Caco-2 (cell line): ENCODE measurements at regions not wholly inside any gene's neighbourhood (a gene's known extent, or its start where the extent isn't known, plus 50 kb on each side); places are given as distances from the start of the nearest gene placed in this dataset.
"Not testable (repeated sequence)": the region's sequence is repeated elsewhere in the genome, so short reads cannot be mapped to it uniquely, and the experiment has no call there.

Experiments
- BruUV-seq: library from RNA; stranded (reverse); fragments of 400-500 nt; replicated peaks from 2 replicates; lab custom pipeline; 2021; lab: Mats Ljungman, UMichigan
- CTCF ChIA-PET: fragments of 300-600 bp; sonication (Branson Sonifier 250); formaldehyde crosslinking; loops from one replicate; lab custom pipeline; 2022; ENCODE audit warnings: antibody characterized with exemption; lab: Charles Lee
- POLR2A ChIA-PET: fragments of 300-600 bp; sonication (Branson Sonifier 250); formaldehyde crosslinking; loops from one replicate; lab custom pipeline; 2022; ENCODE audit warnings: antibody characterized with exemption; lab: Charles Lee
- DNase-seq, 2 experiments: peaks; one replicate each; pipeline versions ENCODE4 v3.0.0 to v3.0.0-alpha.2; 2020 to 2022
- H3K27me3 ChIP-seq: replicated peaks from 2 replicates; pipeline ENCODE4 v1.6.0; 2011; ENCODE audit warnings: low read length; ENCODE audit not compliant: control insufficient read depth, insufficient read depth
- H3K36me3 ChIP-seq: 2 replicates; pipeline ENCODE4 v1.5.1; 2011; ENCODE audit warnings: low read length; ENCODE audit not compliant: control insufficient read depth, insufficient read depth
- H3K4me1 ChIP-seq: fragments of 250-450 bp; sonication (Bioruptor Pico); 2 replicates; pipeline ENCODE4 v1.5.1; 2020; ENCODE audit warnings: mild to moderate bottlenecking
- H3K4me3 ChIP-seq: 2 replicates; pipeline ENCODE4 v1.5.1; 2011; ENCODE audit warnings: low read depth, mild to moderate bottlenecking, control low read depth, low read length
- H3K9me3 ChIP-seq: fragments of 250-450 bp; sonication (Bioruptor Pico); 2 replicates; pipeline ENCODE4 v1.5.1; 2020; ENCODE audit warnings: mild to moderate bottlenecking, moderate library complexity
- H3K27ac Mint-ChIP-seq: one replicate; pipeline ENCODE4 v1.8.0; 2022; ENCODE audit warnings: mixed read lengths; ENCODE audit not compliant: unreplicated experiment
- H3K27me3 Mint-ChIP-seq: one replicate; pipeline ENCODE4 v1.8.0; 2022; ENCODE audit warnings: mixed read lengths; ENCODE audit not compliant: insufficient read depth, unreplicated experiment
- H3K36me3 Mint-ChIP-seq: one replicate; pipeline ENCODE4 v1.8.0; 2022; ENCODE audit warnings: mild to moderate bottlenecking, mixed read lengths; ENCODE audit not compliant: insufficient read depth, unreplicated experiment
- H3K4me1 Mint-ChIP-seq: one replicate; pipeline ENCODE4 v1.8.0; 2022; ENCODE audit warnings: low read depth, mixed read lengths; ENCODE audit not compliant: unreplicated experiment
- H3K4me3 Mint-ChIP-seq: one replicate; pipeline ENCODE4 v1.8.0; 2022; ENCODE audit warnings: mild to moderate bottlenecking, moderate library complexity, mixed read lengths; ENCODE audit not compliant: unreplicated experiment
- H3K9me3 Mint-ChIP-seq: one replicate; pipeline ENCODE4 v1.8.0; 2022; ENCODE audit warnings: mixed read lengths; ENCODE audit not compliant: unreplicated experiment
- CTCF ChIP-seq, 2 experiments: fragments of 200-600 bp in 1 of 2; IDR thresholded peaks; 1 replicate in 1 of 2; 2 replicates in 1 of 2; pipeline versions ENCODE4 v1.5.1 to v1.8.0; 2011 to 2022; ENCODE audit warnings: antibody characterized with exemption in 1 of 2, control low read depth in 1 of 2, inconsistent platforms in 1 of 2, low read depth in 1 of 2, low read length in 1 of 2, mild to moderate bottlenecking in 1 of 2, moderate library complexity in 1 of 2; ENCODE audit not compliant: insufficient read depth in 1 of 2, severe bottlenecking in 1 of 2, unreplicated experiment in 1 of 2
- intact Hi-C: fragments of 100-400 bp; cut with micrococcal nuclease; formaldehyde crosslinking; loops from one replicate; pipeline ENCODE4 v1.10.0; 2022; ENCODE audit not compliant: unreplicated experiment

GRCh38 chr18:51506811-51507210 lies 309.3 kb upstream of the MEX3C start:
- no peak for TF ChIP-seq CTCF (IDR thresholded peaks at IDR 0.05; ENCODE audit: insufficient read depth in 1 of 2, low read depth in 1 of 2, low read length in 1 of 2, severe bottlenecking in 1 of 2, unreplicated experiment in 1 of 2)
- Histone ChIP-seq H3K36me3 (no peaks in the 10 kb centered on the region), H3K27me3 (no peaks in the 10 kb centered on the region), H3K4me1 (no peaks in the 10 kb centered on the region), H3K4me3 (no peak overlapping the region), H3K9me3 (no peaks in the 10 kb centered on the region)
- CTCF ChIA-PET, result no interaction called here
- POLR2A ChIA-PET, result no interaction called here
- Mint-ChIP-seq H3K36me3 (no peaks in the 10 kb centered on the region), H3K27ac (no peak overlapping the region), H3K4me3 (no peak overlapping the region), H3K4me1 (no peaks in the 10 kb centered on the region), H3K27me3 (no peaks in the 10 kb centered on the region), H3K9me3 (no peaks in the 10 kb centered on the region)
- no peak for DNase-seq
- BruUV-seq, result no TSS peak
- intact Hi-C loops, result no loop called here

- H3K4me3 Mint-ChIP-seq, DNase-seq, H3K36me3 ChIP-seq, POLR2A ChIA-PET, H3K4me3 ChIP-seq, H3K36me3 Mint-ChIP-seq, intact Hi-C loops, H3K4me1 Mint-ChIP-seq, H3K27me3 ChIP-seq, BruUV-seq, H3K27ac Mint-ChIP-seq, H3K27me3 Mint-ChIP-seq, H3K9me3 Mint-ChIP-seq, CTCF ChIA-PET, H3K4me1 ChIP-seq, H3K9me3 ChIP-seq: not testable (repeated sequence)
These were observed 310.9 kb upstream of the MEX3C start for GRCh38 chr18:51508410-51508809.

GRCh38 chr18:51510020-51510419 lies 312.5 kb upstream of the MEX3C start:
- no TSS peak for BruUV-seq
- CTCF ChIA-PET, result no interaction called here

More at GRCh38 chr18:51510020-51510419, 312.5 kb upstream of the MEX3C start:
- Histone ChIP-seq H3K9me3 (no peaks in the 10 kb centered on the region), H3K36me3 (no peaks in the 10 kb centered on the region), H3K4me1 (no peaks in the 10 kb centered on the region), H3K27me3 (no peaks in the 10 kb centered on the region), H3K4me3 (no peak overlapping the region)
- Mint-ChIP-seq H3K4me1 (no peaks in the 10 kb centered on the region), H3K9me3 (no peaks in the 10 kb centered on the region), H3K36me3 (no peaks in the 10 kb centered on the region), H3K27ac (no peak overlapping the region), H3K4me3 (no peak overlapping the region), H3K27me3 (no peaks in the 10 kb centered on the region)
- DNase-seq, result no peak
- POLR2A ChIA-PET, result no interaction called here
- no peak for TF ChIP-seq CTCF (IDR thresholded peaks at IDR 0.05; ENCODE audit: insufficient read depth in 1 of 2, low read depth in 1 of 2, low read length in 1 of 2, severe bottlenecking in 1 of 2, unreplicated experiment in 1 of 2)
- intact Hi-C loops, result no loop called here
